ENCODE measurements at regions not wholly inside any gene's neighbourhood (a gene's known extent, or its start where the extent isn't known, plus 50 kb on each side); places are given as distances from the start of the nearest gene placed in this dataset.

GRCh38 chr14:37864861-37865718 lies 269.7 kb downstream of the TTC6 start:
- Histone ChIP-seq H3K79me2 (replicated peaks; ENCODE audit: insufficient read depth, low read length) (no peaks in the 10 kb centered on the region), H3K9ac (ENCODE audit: low read length) (no peak overlapping the region), H3K4me3 (ENCODE audit: low read length) (no peak overlapping the region), H3F3A (ENCODE audit: insufficient read depth, low read length, poor library complexity, severe bottlenecking) (no peaks in the 10 kb centered on the region), H3K27ac (ENCODE audit: low read length) (no peak overlapping the region), H3K36me3 (ENCODE audit: insufficient read depth, low read length) (no peaks in the 10 kb centered on the region), H2AFZ (ENCODE audit: low read depth, low read length) (no peak overlapping the region), H4K20me1 (ENCODE audit: insufficient read depth) (no peaks in the 10 kb centered on the region), H3K9me2 (ENCODE audit: insufficient read depth, low read length) (no peaks in the 10 kb centered on the region), H3K4me2 (ENCODE audit: low read length) (no peak overlapping the region), H3K27me3 (ENCODE audit: insufficient read depth, low read depth, low read length) (no peaks in the 10 kb centered on the region), H3K9me3 (ENCODE audit: low read length) (no peaks in the 10 kb centered on the region)
- TF ChIP-seq EZH2 (IDR thresholded peaks at IDR 0.05; ENCODE audit: borderline replicate concordance, insufficient read depth, low read length, poor library complexity, severe bottlenecking) = no peak
- no peak for TF ChIP-seq TAF1 (IDR thresholded peaks at IDR 0.05; ENCODE audit: low read depth)
- no peak for TF ChIP-seq CTCF (IDR thresholded peaks at IDR 0.05; ENCODE audit: poor library complexity, severe bottlenecking)
- TF ChIP-seq MXI1 (conservative IDR thresholded peaks at IDR 0.05; ENCODE audit: poor library complexity, severe bottlenecking) = no peak
- TF ChIP-seq SMC3 (conservative IDR thresholded peaks at IDR 0.05; ENCODE audit: poor library complexity) = no peak
- no peak for TF ChIP-seq REST (IDR thresholded peaks at IDR 0.05; ENCODE audit: borderline replicate concordance)
- no peak for TF ChIP-seq POLR2AphosphoS5 (IDR thresholded peaks at IDR 0.05)
- no peak for TF ChIP-seq EP300 (conservative IDR thresholded peaks at IDR 0.05; ENCODE audit: poor library complexity, severe bottlenecking)
- no peak for TF ChIP-seq RAD21 (conservative IDR thresholded peaks at IDR 0.05)

GRCh38 chr14:37865719-37866549 lies 270.5 kb downstream of the TTC6 start:
- no peak overlapping the region for H3K27ac ChIP-seq (ENCODE audit: low read length)
- TF ChIP-seq REST (IDR thresholded peaks at IDR 0.05; ENCODE audit: borderline replicate concordance) (no peak), EP300 (conservative IDR thresholded peaks at IDR 0.05; ENCODE audit: poor library complexity, severe bottlenecking) (no peak), MXI1 (conservative IDR thresholded peaks at IDR 0.05; ENCODE audit: poor library complexity, severe bottlenecking) (no peak), TAF1 (IDR thresholded peaks at IDR 0.05; ENCODE audit: low read depth) (no peak), EZH2 (IDR thresholded peaks at IDR 0.05; ENCODE audit: borderline replicate concordance, insufficient read depth, low read length, poor library complexity, severe bottlenecking) (no peak), RAD21 (conservative IDR thresholded peaks at IDR 0.05) (no peak), CTCF (IDR thresholded peaks at IDR 0.05; ENCODE audit: poor library complexity, severe bottlenecking) (no peak), POLR2AphosphoS5 (IDR thresholded peaks at IDR 0.05) (no peak), SMC3 (conservative IDR thresholded peaks at IDR 0.05; ENCODE audit: poor library complexity) (no peak)
- H3K4me3 ChIP-seq (ENCODE audit: low read length) = no peak overlapping the region
- H3K79me2 ChIP-seq (replicated peaks; ENCODE audit: insufficient read depth, low read length) = no peaks in the 10 kb centered on the region
- no peaks in the 10 kb centered on the region for H3K36me3 ChIP-seq (ENCODE audit: insufficient read depth, low read length)
- no peaks in the 10 kb centered on the region for H3K9me3 ChIP-seq (ENCODE audit: low read length)
- no peaks in the 10 kb centered on the region for H3K9me2 ChIP-seq (ENCODE audit: insufficient read depth, low read length)
- H3K9ac ChIP-seq (ENCODE audit: low read length) = no peak overlapping the region
- no peaks in the 10 kb centered on the region for H3K27me3 ChIP-seq (ENCODE audit: insufficient read depth, low read depth, low read length)
- no peaks in the 10 kb centered on the region for H4K20me1 ChIP-seq (ENCODE audit: insufficient read depth)
- no peaks in the 10 kb centered on the region for H3F3A ChIP-seq (ENCODE audit: insufficient read depth, low read length, poor library complexity, severe bottlenecking)
- H3K4me2 ChIP-seq (ENCODE audit: low read length) = no peak overlapping the region
- H2AFZ ChIP-seq (ENCODE audit: low read depth, low read length) = no peak overlapping the region

Measured in neural cell (in vitro differentiated cells).